Neuronal stem cell (in vitro differentiated cells): ENCODE measurements at regions not wholly inside any gene's neighbourhood (a gene's known extent, or its start where the extent isn't known, plus 50 kb on each side); places are given as distances from the start of the nearest gene placed in this dataset.

Source experiments
- DNase-seq: peaks from one replicate; pipeline ENCODE4 v3.0.0-alpha.2; 2013; ENCODE audit warnings: low spot score
- H2AFZ ChIP-seq: one replicate; pipeline ENCODE4 v1.6.1; 2013; ENCODE audit warnings: mild to moderate bottlenecking, low read length, inconsistent platforms
- H2AK5ac ChIP-seq: 2 replicates; pipeline ENCODE4 v1.6.1; 2013; ENCODE audit warnings: low read depth, mild to moderate bottlenecking, inconsistent platforms, low read length, moderate library complexity, mixed read lengths
- H2BK120ac ChIP-seq: 2 replicates; pipeline ENCODE4 v1.6.1; 2013; ENCODE audit warnings: low read depth, mild to moderate bottlenecking, inconsistent platforms, low read length, moderate library complexity, mixed read lengths
- H2BK12ac ChIP-seq: one replicate; pipeline ENCODE4 v1.6.1; 2013; ENCODE audit warnings: low read length, inconsistent platforms
- H2BK15ac ChIP-seq: 2 replicates; pipeline ENCODE4 v1.6.1; 2013; ENCODE audit warnings: mild to moderate bottlenecking, low read length, inconsistent platforms, mixed read lengths
- H2BK5ac ChIP-seq: one replicate; pipeline ENCODE4 v1.6.1; 2013; ENCODE audit warnings: inconsistent platforms, mild to moderate bottlenecking, low read length, moderate library complexity
- H3K14ac ChIP-seq: one replicate; pipeline ENCODE4 v1.6.1; 2013; ENCODE audit warnings: low read length, inconsistent platforms
- H3K18ac ChIP-seq: 2 replicates; pipeline ENCODE4 v1.6.1; 2013; ENCODE audit warnings: low read length, inconsistent platforms
- H3K23ac ChIP-seq: 2 replicates; pipeline ENCODE4 v1.6.1; 2013; ENCODE audit warnings: low read depth, mild to moderate bottlenecking, mixed read lengths, low read length, inconsistent platforms; ENCODE audit not compliant: poor library complexity
- H3K27ac ChIP-seq: replicated peaks from 3 replicates; pipeline ENCODE4 v1.5.1; 2013; ENCODE audit warnings: low read length, inconsistent platforms
- H3K27me3 ChIP-seq, 3 experiments: 2 replicates each; pipeline ENCODE4 v1.6.1; 2013; ENCODE audit warnings: low read length in 3 of 3, mild to moderate bottlenecking in 2 of 3, inconsistent platforms in 1 of 3, low read depth in 1 of 3, mixed read lengths in 1 of 3, moderate library complexity in 1 of 3; ENCODE audit not compliant: control insufficient read depth in 3 of 3, insufficient read depth in 3 of 3
- H3K36me3 ChIP-seq, 2 donors: replicated peaks in 1 of 2; 2 replicates each; pipeline ENCODE4 v1.6.1; 2013; ENCODE audit warnings: low read length in 2 of 2; ENCODE audit not compliant: control insufficient read depth in 2 of 2, insufficient read depth in 2 of 2
- H3K4ac ChIP-seq: 2 replicates; pipeline ENCODE4 v1.6.1; 2013; ENCODE audit warnings: inconsistent platforms, mild to moderate bottlenecking, low read length, moderate library complexity
- H3K4me1 ChIP-seq, 2 donors: 1 replicate in 1 of 2; 2 replicates in 1 of 2; pipeline ENCODE4 v1.6.1; 2013; ENCODE audit warnings: low read length in 2 of 2, low read depth in 1 of 2; ENCODE audit not compliant: control insufficient read depth in 2 of 2, insufficient read depth in 1 of 2
- H3K4me2 ChIP-seq: one replicate; pipeline ENCODE4 v1.6.1; 2013; ENCODE audit warnings: mild to moderate bottlenecking, low read length, inconsistent platforms; ENCODE audit not compliant: insufficient read depth, poor library complexity, severe bottlenecking
- H3K4me3 ChIP-seq, 2 donors: 2 replicates each; pipeline ENCODE4 v1.5.1; 2013; ENCODE audit warnings: low read length in 2 of 2, mild to moderate bottlenecking in 2 of 2, inconsistent platforms in 1 of 2, moderate library complexity in 1 of 2
- H3K79me1 ChIP-seq: one replicate; pipeline ENCODE4 v1.6.1; 2013; ENCODE audit warnings: low read depth, mild to moderate bottlenecking, inconsistent platforms, low read length, moderate library complexity
- H3K9ac ChIP-seq: one replicate; pipeline ENCODE4 v1.6.1; 2013; ENCODE audit warnings: mild to moderate bottlenecking, low read depth, low read length, inconsistent platforms; ENCODE audit not compliant: poor library complexity
- H3K9me3 ChIP-seq, 2 donors: replicated peaks in 1 of 2; 2 replicates each; pipeline versions ENCODE3 to v1.6.1; 2013; ENCODE audit warnings: low read length in 2 of 2, mild to moderate bottlenecking in 2 of 2, inconsistent platforms in 1 of 2, low read depth in 1 of 2, mixed read lengths in 1 of 2, moderate library complexity in 1 of 2; ENCODE audit not compliant: control insufficient read depth in 2 of 2, insufficient read depth in 1 of 2
- H4K8ac ChIP-seq: one replicate; pipeline ENCODE4 v1.6.1; 2013; ENCODE audit warnings: low read depth, mild to moderate bottlenecking, inconsistent platforms, low read length, moderate library complexity
- H4K91ac ChIP-seq: one replicate; pipeline ENCODE4 v1.6.1; 2013; ENCODE audit warnings: low read length, low read depth, mild to moderate bottlenecking, inconsistent platforms; ENCODE audit not compliant: poor library complexity
- WGBS, 2 donors: extraction: QIAGEN DNeasy Blood & Tissue Kit; methylation state at CpG; one replicate each; pipeline ENCODE4 v1.1.7; 2013; ENCODE audit warnings: missing lambda C conversion rate in 2 of 2, mixed read lengths in 1 of 2; ENCODE audit not compliant: insufficient read length in 2 of 2, insufficient replicate concordance in 1 of 2; ENCODE audit errors: extremely low coverage in 2 of 2; 5-methylcytosine and 5-hydroxymethylcytosine counted together

GRCh38 chr13:33490461-33491327 is 205.1 kb upstream of the STARD13 start:
- H3K4me1 ChIP-seq, result peaks cover 0 to 6% of the 10 kb centered on the region in 2 donors
- no peaks in the 10 kb centered on the region for H3K9me3 ChIP-seq
- H2BK15ac ChIP-seq, result no peak overlapping the region
- peak overlapping the region; percentile 70 for H2AFZ ChIP-seq
- H3K36me3 ChIP-seq, result no peaks in the 10 kb centered on the region
- H3K4ac ChIP-seq, result no peak overlapping the region
- no peak overlapping the region for H3K9ac ChIP-seq
- no peak overlapping the region for H3K4me2 ChIP-seq
- WGBS, 2 donors, result no CpG with 5 or more reads among the region's 17 CpGs
- no peak overlapping the region for H4K8ac ChIP-seq
- no peak overlapping the region for H3K14ac ChIP-seq
- H3K4me3 ChIP-seq, result no peak overlapping the region
- H4K91ac ChIP-seq, result no peak overlapping the region
- H3K27ac ChIP-seq, result no peak overlapping the region
- no peaks in the 10 kb centered on the region for H3K79me1 ChIP-seq
- H3K18ac ChIP-seq, result peak overlapping the region; percentile 72
- no peak overlapping the region for H2BK5ac ChIP-seq
- H2BK120ac ChIP-seq, result peak overlapping the region; percentile 69
- H2AK5ac ChIP-seq, result no peak overlapping the region
- H3K27me3 ChIP-seq, result no peaks in the 10 kb centered on the region
- peak; percentile 12 for DNase-seq
- H3K23ac ChIP-seq, result no peak overlapping the region
- no peak overlapping the region for H2BK12ac ChIP-seq

- Histone ChIP-seq H2BK120ac (no peak overlapping the region), H3K9ac (no peak overlapping the region), H3K27me3 (no peaks in the 10 kb centered on the region), H3K79me1 (no peaks in the 10 kb centered on the region), H3K4ac (no peak overlapping the region), H2BK12ac (no peak overlapping the region), H3K27ac (no peak overlapping the region), H4K91ac (no peak overlapping the region), H3K23ac (no peak overlapping the region), H2BK15ac (no peak overlapping the region), H3K4me3 (no peak overlapping the region), H3K4me2 (no peak overlapping the region), H4K8ac (no peak overlapping the region), H2AK5ac (no peak overlapping the region), H3K36me3 (no peaks in the 10 kb centered on the region), H3K4me1 (peaks cover 0 to 6% of the 10 kb centered on the region in 2 donors), H3K14ac (no peak overlapping the region), H2AFZ (peak overlapping the region; percentile 52), H3K18ac (no peak overlapping the region), H3K9me3 (no peaks in the 10 kb centered on the region), H2BK5ac (no peak overlapping the region)
- no CpG with 5 or more reads among the region's 6 CpGs for WGBS, 2 donors
- DNase-seq, result no peak
These were observed 208.3 kb upstream of the STARD13 start for GRCh38 chr13:33493672-33494365.

GRCh38 chr13:33494596-33495204 is 209.1 kb upstream of the STARD13 start:
- Histone ChIP-seq H2BK5ac (no peak overlapping the region), H3K79me1 (no peaks in the 10 kb centered on the region), H3K27me3 (no peaks in the 10 kb centered on the region), H3K4me3 (no peak overlapping the region), H3K4me1 (peaks cover 0 to 6% of the 10 kb centered on the region in 2 donors), H2BK15ac (no peak overlapping the region), H2AFZ (peak overlapping the region; percentile 52), H2BK12ac (no peak overlapping the region), H4K91ac (no peak overlapping the region), H2BK120ac (no peak overlapping the region), H3K9me3 (no peaks in the 10 kb centered on the region), H4K8ac (no peak overlapping the region), H3K4me2 (no peak overlapping the region), H3K4ac (no peak overlapping the region), H3K18ac (no peak overlapping the region), H2AK5ac (no peak overlapping the region), H3K36me3 (no peaks in the 10 kb centered on the region), H3K27ac (no peak overlapping the region), H3K14ac (no peak overlapping the region), H3K23ac (no peak overlapping the region), H3K9ac (no peak overlapping the region)
- no CpG with 5 or more reads among the region's 4 CpGs for WGBS, 2 donors
- no peak for DNase-seq

GRCh38 chr13:33496336-33496735 is 210.8 kb upstream of the STARD13 start:
- no peak overlapping the region for H3K23ac ChIP-seq
- H3K18ac ChIP-seq, result no peak overlapping the region
- no peak overlapping the region for H2AK5ac ChIP-seq
- no peaks in the 10 kb centered on the region for H3K36me3 ChIP-seq
- H3K9me3 ChIP-seq, result no peaks in the 10 kb centered on the region
- H4K8ac ChIP-seq, result no peak overlapping the region
- H3K9ac ChIP-seq, result no peak overlapping the region
- no peaks in the 10 kb centered on the region for H3K4me1 ChIP-seq
- no peak overlapping the region for H3K14ac ChIP-seq
- H3K4me3 ChIP-seq, result no peak overlapping the region
- no peak overlapping the region for H3K27ac ChIP-seq
- no peaks in the 10 kb centered on the region for H3K27me3 ChIP-seq
- no peak overlapping the region for H3K4ac ChIP-seq
- no peak overlapping the region for H2BK5ac ChIP-seq
- H3K79me1 ChIP-seq, result no peaks in the 10 kb centered on the region
- no peak overlapping the region for H2BK15ac ChIP-seq
- no peak overlapping the region for H4K91ac ChIP-seq
- no peak overlapping the region for H2BK120ac ChIP-seq
- H2BK12ac ChIP-seq, result no peak overlapping the region
- no peak for DNase-seq
- no peak overlapping the region for H2AFZ ChIP-seq
- no peak overlapping the region for H3K4me2 ChIP-seq
